ENCODE measurements at regions not wholly inside any gene's neighbourhood (a gene's known extent, or its start where the extent isn't known, plus 50 kb on each side); places are given as distances from the start of the nearest gene placed in this dataset.

GRCh38 chr16:74080311-74080710 lies 216.3 kb upstream of the PSMD7 start:
- TF ChIP-seq, protein P1, sequence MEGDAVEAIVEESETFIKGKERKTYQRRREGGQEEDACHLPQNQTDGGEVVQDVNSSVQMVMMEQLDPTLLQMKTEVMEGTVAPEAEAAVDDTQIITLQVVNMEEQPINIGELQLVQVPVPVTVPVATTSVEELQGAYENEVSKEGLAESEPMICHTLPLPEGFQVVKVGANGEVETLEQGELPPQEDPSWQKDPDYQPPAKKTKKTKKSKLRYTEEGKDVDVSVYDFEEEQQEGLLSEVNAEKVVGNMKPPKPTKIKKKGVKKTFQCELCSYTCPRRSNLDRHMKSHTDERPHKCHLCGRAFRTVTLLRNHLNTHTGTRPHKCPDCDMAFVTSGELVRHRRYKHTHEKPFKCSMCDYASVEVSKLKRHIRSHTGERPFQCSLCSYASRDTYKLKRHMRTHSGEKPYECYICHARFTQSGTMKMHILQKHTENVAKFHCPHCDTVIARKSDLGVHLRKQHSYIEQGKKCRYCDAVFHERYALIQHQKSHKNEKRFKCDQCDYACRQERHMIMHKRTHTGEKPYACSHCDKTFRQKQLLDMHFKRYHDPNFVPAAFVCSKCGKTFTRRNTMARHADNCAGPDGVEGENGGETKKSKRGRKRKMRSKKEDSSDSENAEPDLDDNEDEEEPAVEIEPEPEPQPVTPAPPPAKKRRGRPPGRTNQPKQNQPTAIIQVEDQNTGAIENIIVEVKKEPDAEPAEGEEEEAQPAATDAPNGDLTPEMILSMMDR (conservative IDR thresholded peaks at IDR 0.05) = no peak
- TF ChIP-seq ZFX (IDR thresholded peaks at IDR 0.05) = no peak
- H3K27ac ChIP-seq = no peak overlapping the region

DNA sequence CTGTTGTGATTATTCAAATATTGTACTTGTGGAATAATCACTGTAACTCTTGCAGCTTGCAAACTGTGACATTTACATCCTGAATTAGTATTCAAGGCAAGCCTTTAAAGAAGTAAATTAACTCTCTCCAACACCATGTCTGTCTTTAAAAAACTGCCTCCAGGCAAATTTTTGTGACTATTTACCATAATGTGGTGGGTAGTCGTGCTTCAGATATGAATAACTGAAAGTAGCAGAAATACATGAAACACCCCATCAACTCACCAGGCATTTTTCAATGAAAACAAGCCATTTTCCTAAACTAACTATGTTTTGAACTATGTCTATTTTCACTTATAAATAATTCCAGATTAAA lies 217.4 kb upstream of the PSMD7 start:
- H3K27ac ChIP-seq = no peak overlapping the region
- TF ChIP-seq ZFX (IDR thresholded peaks at IDR 0.05) = no peak
- TF ChIP-seq, protein P1 (conservative IDR thresholded peaks at IDR 0.05) = no peak

- TF ChIP-seq ZFX (IDR thresholded peaks at IDR 0.05) = no peak
- TF ChIP-seq, protein P1 (conservative IDR thresholded peaks at IDR 0.05) = no peak
Measured at GRCh38 chr16:74078511-74079231, 217.9 kb upstream of the PSMD7 start.

DNA sequence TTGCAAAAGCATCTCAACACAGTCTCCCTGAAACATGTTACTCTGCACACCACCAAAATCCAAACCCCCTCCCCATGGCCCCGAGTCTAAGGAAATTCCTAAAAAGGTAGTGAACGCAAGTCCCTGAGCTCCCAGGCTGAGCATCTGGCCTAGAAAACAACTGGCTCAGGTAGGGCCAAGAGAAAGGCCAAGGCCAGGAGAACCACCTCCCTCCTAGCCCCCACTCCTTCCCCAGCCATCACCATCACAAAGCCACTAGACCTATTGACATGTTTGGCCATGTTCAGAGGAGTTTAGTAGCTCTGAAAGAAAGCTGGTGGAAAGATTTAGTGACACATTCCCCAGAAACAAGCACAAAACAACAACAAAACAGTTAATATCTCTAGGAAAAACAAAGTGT lies 220.0 kb upstream of the PSMD7 start:
- TF ChIP-seq, protein P1 (conservative IDR thresholded peaks at IDR 0.05) = no peak
- TF ChIP-seq ZFX (IDR thresholded peaks at IDR 0.05) = no peak
- H3K27ac ChIP-seq = no peak overlapping the region

More at GRCh38 chr16:74078511-74079231, 217.9 kb upstream of the PSMD7 start:
- H3K27ac ChIP-seq = no peak overlapping the region

GRCh38 chr16:74075393-74075792 lies 221.2 kb upstream of the PSMD7 start:
- no peak overlapping the region for H3K27ac ChIP-seq
- TF ChIP-seq, protein P1 (conservative IDR thresholded peaks at IDR 0.05) = no peak
- no peak for TF ChIP-seq ZFX (IDR thresholded peaks at IDR 0.05)

GRCh38 chr16:74073456-74073855 lies 223.2 kb upstream of the PSMD7 start:
- TF ChIP-seq ZFX (IDR thresholded peaks at IDR 0.05) = no peak
- TF ChIP-seq, protein P1 (conservative IDR thresholded peaks at IDR 0.05) = no peak

DNA sequence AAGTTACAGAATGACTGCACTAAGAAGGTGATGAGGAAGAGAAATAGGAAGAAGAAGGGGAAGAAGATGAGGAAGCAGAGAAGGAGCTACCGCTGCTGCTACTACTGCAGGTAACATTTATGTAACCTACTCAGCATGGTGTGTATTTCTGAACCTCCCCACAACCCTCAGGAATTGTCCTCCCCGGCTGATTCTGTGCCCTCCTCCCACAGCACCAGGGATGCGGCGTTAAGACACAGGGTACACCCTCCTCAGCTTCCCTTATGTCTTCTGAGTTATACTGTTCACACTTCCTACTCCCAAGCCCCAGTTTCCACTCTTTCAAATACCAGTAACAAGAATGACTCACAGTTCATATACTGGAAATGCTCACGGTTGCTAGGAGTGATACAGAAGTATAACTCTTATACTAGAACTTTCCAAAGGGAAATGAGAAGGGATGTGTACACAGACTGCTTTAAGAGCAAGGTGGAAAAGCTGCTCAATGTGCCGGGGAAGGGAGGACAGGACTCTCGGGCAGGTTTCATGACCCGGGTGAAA lies 224.5 kb upstream of the PSMD7 start:
- TF ChIP-seq, protein P1 (conservative IDR thresholded peaks at IDR 0.05) = no peak
- no peak for TF ChIP-seq ZFX (IDR thresholded peaks at IDR 0.05)

More at GRCh38 chr16:74073456-74073855, 223.2 kb upstream of the PSMD7 start:
- H3K27ac ChIP-seq = no peak overlapping the region

More for the DNA sequence above, 224.5 kb upstream of the PSMD7 start:
- H3K27ac ChIP-seq = no peak overlapping the region

All from C4-2B (cell line).